Loucy (cell line): ENCODE measurements at regions not wholly inside any gene's neighbourhood (a gene's known extent, or its start where the extent isn't known, plus 50 kb on each side); places are given as distances from the start of the nearest gene placed in this dataset.

Experiments used
- H2AFZ ChIP-seq: fragments of 200-600 bp; sonication (generic); 2 replicates; pipeline ENCODE4 v1.6.0; 2016; ENCODE audit warnings: antibody characterized with exemption, mild to moderate bottlenecking, low read length, moderate library complexity
- H3F3A ChIP-seq: fragments of 200-600 bp; 2 replicates; pipeline ENCODE4 v1.6.0; 2016; ENCODE audit warnings: antibody characterized with exemption, low read depth, mild to moderate bottlenecking
- H3K27me3 ChIP-seq: fragments of 200-600 bp; sonication (generic); 2 replicates; pipeline ENCODE4 v1.6.1; 2014; ENCODE audit warnings: low read length, mild to moderate bottlenecking; ENCODE audit not compliant: insufficient read depth, poor library complexity, severe bottlenecking
- H3K36me3 ChIP-seq: fragments of 200-600 bp; sonication (generic); 2 replicates; pipeline ENCODE4 v1.6.1; 2016; ENCODE audit warnings: low read length; ENCODE audit not compliant: insufficient read depth
- H3K4me1 ChIP-seq: fragments of 200-600 bp; sonication (generic); 2 replicates; pipeline ENCODE4 v1.5.1; 2014; ENCODE audit warnings: low read length, mild to moderate bottlenecking; ENCODE audit not compliant: insufficient read depth, poor library complexity, severe bottlenecking
- H3K4me2 ChIP-seq: fragments of 200-600 bp; sonication (generic); 2 replicates; pipeline ENCODE4 v1.6.0; 2014; ENCODE audit warnings: antibody characterized with exemption, low read length, low read depth, mild to moderate bottlenecking; ENCODE audit not compliant: poor library complexity, severe bottlenecking
- H3K4me3 ChIP-seq: fragments of 200-600 bp; sonication (generic); 2 replicates; pipeline ENCODE4 v1.5.1; 2014; ENCODE audit warnings: low read length, mild to moderate bottlenecking, mixed read lengths; ENCODE audit not compliant: poor library complexity, severe bottlenecking
- H3K79me2 ChIP-seq: fragments of 200-600 bp; sonication (generic); 2 replicates; pipeline ENCODE4 v1.6.1; 2014; ENCODE audit warnings: low read length; ENCODE audit not compliant: insufficient read depth
- H3K9ac ChIP-seq: fragments of 200-600 bp; sonication (generic); 2 replicates; pipeline ENCODE4 v1.6.0; 2014; ENCODE audit warnings: mild to moderate bottlenecking, low read depth, low read length, moderate library complexity; ENCODE audit not compliant: poor library complexity, severe bottlenecking
- H3K9me2 ChIP-seq: fragments of 200-600 bp; sonication (generic); replicated peaks from 2 replicates; pipeline ENCODE4 v1.6.1; 2016; ENCODE audit warnings: low read depth, low read length, mixed read lengths
- H3K9me3 ChIP-seq: fragments of 200-600 bp; sonication (generic); 2 replicates; pipeline ENCODE4 v1.6.1; 2014; ENCODE audit warnings: mild to moderate bottlenecking, antibody characterized with exemption, low read length, low read depth; ENCODE audit not compliant: insufficient read depth
- H4K20me1 ChIP-seq: fragments of 200-600 bp; sonication (generic); 2 replicates; pipeline ENCODE4 v1.6.0; 2014; ENCODE audit warnings: antibody characterized with exemption, low read length, mild to moderate bottlenecking; ENCODE audit not compliant: insufficient read depth, poor library complexity, severe bottlenecking
- EZH2phosphoT487 ChIP-seq: fragments of 200-600 bp; IDR thresholded peaks from 2 replicates; pipeline ENCODE4 v1.6.1; 2018; ENCODE audit warnings: antibody characterized with exemption, mild to moderate bottlenecking, moderate library complexity, borderline replicate concordance
- TF ChIP-seq, protein P1 (sequence below): fragments of 200-600 bp; sonication (generic); conservative IDR thresholded peaks from 2 replicates; pipeline ENCODE4 v1.5.1; 2014; ENCODE audit warnings: mild to moderate bottlenecking, antibody characterized with exemption, low read length

DNA sequence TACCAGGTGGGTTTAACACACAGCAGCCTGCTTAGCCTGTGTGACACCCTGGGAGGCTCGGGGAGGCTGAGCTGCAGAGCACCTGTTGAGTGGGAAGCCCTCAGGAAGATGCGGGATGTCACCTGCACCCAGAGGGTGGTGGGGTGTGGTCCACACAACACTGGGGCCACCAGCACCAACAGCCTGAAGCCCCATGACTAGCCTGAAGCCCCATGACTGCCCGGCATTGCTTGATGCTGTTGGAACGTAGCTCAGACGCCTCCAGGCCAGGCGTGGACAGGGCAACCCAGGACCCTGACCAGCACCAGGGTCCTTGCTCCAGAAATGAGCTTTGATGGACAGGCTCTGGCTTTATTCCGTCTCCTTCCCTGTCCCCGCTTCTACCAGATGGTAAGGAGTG is 76.3 kb upstream of the ZNF469 start:
- H3K36me3 ChIP-seq: no peaks in the 10 kb centered on the region
- no peaks in the 10 kb centered on the region for H3F3A ChIP-seq
- no peak overlapping the region for H3K4me2 ChIP-seq
- H3K79me2 ChIP-seq: no peaks in the 10 kb centered on the region
- H3K9me3 ChIP-seq: no peaks in the 10 kb centered on the region; the same call in 1 of the 2 replicates
- no peak overlapping the region for H2AFZ ChIP-seq
- H3K9ac ChIP-seq: no peak overlapping the region
- H3K4me1 ChIP-seq: no peaks in the 10 kb centered on the region
- no peaks in the 10 kb centered on the region for H3K9me2 ChIP-seq
- H4K20me1 ChIP-seq: no peaks in the 10 kb centered on the region
- TF ChIP-seq EZH2phosphoT487: no peak
- TF ChIP-seq, protein P1, sequence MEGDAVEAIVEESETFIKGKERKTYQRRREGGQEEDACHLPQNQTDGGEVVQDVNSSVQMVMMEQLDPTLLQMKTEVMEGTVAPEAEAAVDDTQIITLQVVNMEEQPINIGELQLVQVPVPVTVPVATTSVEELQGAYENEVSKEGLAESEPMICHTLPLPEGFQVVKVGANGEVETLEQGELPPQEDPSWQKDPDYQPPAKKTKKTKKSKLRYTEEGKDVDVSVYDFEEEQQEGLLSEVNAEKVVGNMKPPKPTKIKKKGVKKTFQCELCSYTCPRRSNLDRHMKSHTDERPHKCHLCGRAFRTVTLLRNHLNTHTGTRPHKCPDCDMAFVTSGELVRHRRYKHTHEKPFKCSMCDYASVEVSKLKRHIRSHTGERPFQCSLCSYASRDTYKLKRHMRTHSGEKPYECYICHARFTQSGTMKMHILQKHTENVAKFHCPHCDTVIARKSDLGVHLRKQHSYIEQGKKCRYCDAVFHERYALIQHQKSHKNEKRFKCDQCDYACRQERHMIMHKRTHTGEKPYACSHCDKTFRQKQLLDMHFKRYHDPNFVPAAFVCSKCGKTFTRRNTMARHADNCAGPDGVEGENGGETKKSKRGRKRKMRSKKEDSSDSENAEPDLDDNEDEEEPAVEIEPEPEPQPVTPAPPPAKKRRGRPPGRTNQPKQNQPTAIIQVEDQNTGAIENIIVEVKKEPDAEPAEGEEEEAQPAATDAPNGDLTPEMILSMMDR: no peak
- no peak overlapping the region for H3K4me3 ChIP-seq
- H3K27me3 ChIP-seq: no peaks in the 10 kb centered on the region

DNA sequence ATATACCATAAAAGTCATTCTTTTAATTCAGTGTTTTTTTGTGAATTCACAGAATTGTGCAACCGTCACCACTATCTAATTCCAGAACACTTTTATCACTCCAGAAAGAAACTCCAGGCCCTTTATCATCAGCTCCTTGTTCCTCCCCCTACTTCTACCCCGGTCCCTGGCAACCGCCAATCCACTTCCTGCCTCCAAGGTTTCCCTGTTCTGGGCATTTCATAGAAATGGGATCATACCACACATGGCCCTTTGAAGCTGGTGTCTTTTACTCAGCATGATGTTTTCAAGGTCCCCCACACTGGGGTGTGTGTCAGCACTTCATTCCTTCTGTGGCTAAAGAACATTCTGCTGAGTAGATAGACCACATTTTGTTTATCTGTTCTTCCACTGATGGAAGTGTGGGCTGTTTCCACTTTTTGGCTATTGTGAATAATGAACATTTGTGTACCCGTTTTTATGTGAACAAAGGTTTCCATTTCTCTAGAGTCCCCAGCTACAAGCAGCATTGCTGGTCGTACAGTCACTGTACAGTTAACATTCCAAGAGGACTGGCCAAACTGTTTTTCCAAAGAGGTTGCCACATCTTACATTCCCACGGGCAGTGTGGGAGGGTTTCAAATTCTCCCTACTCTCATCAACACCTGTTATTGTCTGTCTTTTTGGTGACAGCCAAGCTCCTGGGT is 75.8 kb upstream of the ZNF469 start:
- Histone ChIP-seq H3K4me1 (no peaks in the 10 kb centered on the region), H3K4me3 (no peak overlapping the region)

DNA sequence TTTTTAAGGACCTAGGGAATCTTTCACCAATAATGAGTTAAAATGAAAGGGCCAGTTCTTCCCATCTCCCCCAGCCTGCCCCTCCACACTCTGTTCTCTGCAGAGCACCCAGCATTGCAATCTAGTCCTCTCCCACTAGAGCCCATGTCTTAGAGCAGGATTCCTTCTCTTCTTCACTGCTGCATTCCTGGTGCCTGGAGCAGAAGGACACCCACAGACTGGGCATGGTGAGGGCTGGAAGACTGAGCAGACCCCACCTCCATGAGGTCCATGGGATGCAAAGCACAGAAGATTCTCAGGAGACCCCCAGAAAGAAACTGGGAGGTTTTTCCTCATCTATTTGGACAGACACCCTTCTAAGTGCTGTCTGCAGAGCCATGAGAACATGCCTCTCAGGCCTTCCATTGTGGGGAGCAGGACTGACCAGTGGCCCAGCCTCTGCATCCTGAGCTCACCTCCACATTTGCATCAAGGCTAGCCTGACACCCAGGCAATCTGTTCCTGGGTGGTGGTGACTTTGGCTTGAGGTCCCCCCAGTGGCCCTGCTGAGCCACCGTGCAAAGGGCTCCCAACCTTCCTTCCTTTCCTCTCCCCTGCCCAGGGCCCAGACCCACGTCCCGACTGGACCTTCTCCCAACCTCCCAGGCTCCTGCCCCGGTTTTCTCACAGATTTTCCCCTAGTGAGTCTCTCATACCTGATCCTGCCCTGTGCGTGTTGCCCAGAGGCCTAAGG is 74.2 kb upstream of the ZNF469 start:
- no peaks in the 10 kb centered on the region; the same call in 1 of the 2 replicates for H3K9me3 ChIP-seq
- no peaks in the 10 kb centered on the region for H3K4me1 ChIP-seq
- H3K4me3 ChIP-seq: no peak overlapping the region
- TF ChIP-seq, protein P1: no peak
- no peak for TF ChIP-seq EZH2phosphoT487
- no peak overlapping the region for H2AFZ ChIP-seq
- H3K27me3 ChIP-seq: no peaks in the 10 kb centered on the region
- no peaks in the 10 kb centered on the region for H3K79me2 ChIP-seq
- no peaks in the 10 kb centered on the region for H3K36me3 ChIP-seq
- H3K9ac ChIP-seq: no peak overlapping the region
- no peaks in the 10 kb centered on the region for H3K9me2 ChIP-seq
- no peak overlapping the region for H3K4me2 ChIP-seq
- H3F3A ChIP-seq: no peaks in the 10 kb centered on the region
- H4K20me1 ChIP-seq: no peaks in the 10 kb centered on the region

More for the DNA sequence above, 75.8 kb upstream of the ZNF469 start:
- Histone ChIP-seq H3K36me3 (no peaks in the 10 kb centered on the region), H3F3A (no peaks in the 10 kb centered on the region), H3K9ac (no peak overlapping the region), H4K20me1 (no peaks in the 10 kb centered on the region), H3K4me2 (no peak overlapping the region), H3K27me3 (no peaks in the 10 kb centered on the region), H3K9me3 (no peaks in the 10 kb centered on the region; the same call in 1 of the 2 replicates), H3K9me2 (no peaks in the 10 kb centered on the region), H2AFZ (no peak overlapping the region), H3K79me2 (no peaks in the 10 kb centered on the region)
- no peak for TF ChIP-seq EZH2phosphoT487
- TF ChIP-seq, protein P1: no peak
